ENCODE measurements at regions not wholly inside any gene's neighbourhood (a gene's known extent, or its start where the extent isn't known, plus 50 kb on each side); places are given as distances from the start of the nearest gene placed in this dataset.

- TF ChIP-seq POLR2A (IDR thresholded peaks at IDR 0.05; ENCODE audit: low read length), result no peak
- no peak for TF ChIP-seq GATA1 (IDR thresholded peaks at IDR 0.05; ENCODE audit: low read depth, low read length)
- DNase-seq, result no peak
Measured at GRCh38 chr2:71806432-71806831, 341.2 kb downstream of the CYP26B1 start.

GRCh38 chr2:71804281-71804751 is 343.3 kb downstream of the CYP26B1 start:
- TF ChIP-seq POLR2A (IDR thresholded peaks at IDR 0.05; ENCODE audit: low read length), result no peak
- TF ChIP-seq GATA1 (IDR thresholded peaks at IDR 0.05; ENCODE audit: low read depth, low read length), result no peak
- no peak for DNase-seq

GRCh38 chr2:71803398-71803797 is 344.3 kb downstream of the CYP26B1 start:
- TF ChIP-seq GATA1 (IDR thresholded peaks at IDR 0.05; ENCODE audit: low read depth, low read length) (no peak), POLR2A (IDR thresholded peaks at IDR 0.05; ENCODE audit: low read length) (no peak)
- no peak for DNase-seq

DNA sequence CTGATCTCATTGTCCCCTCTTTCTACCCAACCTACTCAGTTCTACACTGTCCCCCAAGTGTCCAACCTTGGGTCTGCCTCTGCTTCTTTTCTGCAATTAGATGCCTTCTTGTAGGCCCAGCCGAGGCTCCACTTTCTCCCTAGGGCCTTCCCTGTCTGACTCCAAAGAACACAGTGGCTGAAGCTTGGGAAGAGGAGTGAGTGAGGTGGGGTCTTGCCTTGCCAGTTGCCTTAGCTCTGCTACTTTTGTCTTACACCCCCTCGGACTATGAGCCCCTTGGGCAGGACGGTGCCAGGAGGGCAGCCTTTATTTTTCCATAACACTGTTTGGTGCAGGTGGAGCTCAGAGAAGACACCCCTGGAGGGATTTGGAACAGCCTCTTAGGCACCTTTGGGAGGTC is 345.1 kb downstream of the CYP26B1 start:
- DNase-seq, result no peak
- TF ChIP-seq POLR2A (IDR thresholded peaks at IDR 0.05; ENCODE audit: low read length) (no peak), GATA1 (IDR thresholded peaks at IDR 0.05; ENCODE audit: low read depth, low read length) (no peak)

DNA sequence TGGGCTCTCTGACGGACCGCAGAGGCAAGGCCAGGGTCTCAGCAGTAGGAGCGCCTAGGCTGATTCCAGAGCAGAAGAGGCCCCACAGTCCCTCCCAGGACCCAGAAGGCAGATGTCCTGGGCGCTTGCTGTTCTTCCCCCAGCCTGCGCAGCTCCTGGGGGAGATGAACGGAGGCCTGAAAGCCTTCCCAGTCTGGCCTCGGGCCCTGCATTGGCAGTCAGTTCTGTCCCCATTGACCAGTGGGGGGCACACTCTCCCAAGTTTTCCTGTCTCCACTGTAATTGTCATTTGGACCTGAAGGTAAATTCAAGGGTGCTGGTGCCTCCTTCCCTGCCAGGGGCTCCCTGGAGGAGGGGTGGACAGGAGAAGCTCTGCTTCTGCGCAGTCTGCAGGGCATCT is 345.7 kb downstream of the CYP26B1 start:
- peak; percentile 25 to 60 for DNase-seq
- TF ChIP-seq POLR2A (IDR thresholded peaks at IDR 0.05; ENCODE audit: low read length) (no peak), GATA1 (IDR thresholded peaks at IDR 0.05; ENCODE audit: low read depth, low read length) (no peak)

DNA sequence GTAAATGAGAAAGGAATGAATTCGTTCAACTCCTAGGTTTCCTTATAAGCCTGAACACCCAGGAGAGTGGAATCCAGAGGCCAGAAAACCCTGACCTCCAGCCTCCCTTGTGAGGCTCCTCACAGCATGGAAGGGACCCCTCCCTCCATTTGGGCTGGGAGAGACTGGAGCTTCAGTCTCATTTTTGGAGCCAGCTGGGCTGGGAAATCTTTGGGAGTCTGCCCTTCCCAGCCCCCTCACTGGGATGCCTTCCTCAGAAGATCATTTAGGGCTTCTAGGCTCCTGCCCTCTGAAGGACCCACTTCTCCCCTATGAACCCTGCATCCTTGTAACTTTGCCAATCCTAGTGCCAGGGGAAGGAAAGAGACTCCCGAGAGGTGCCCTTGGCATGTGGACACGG is 346.1 kb downstream of the CYP26B1 start:
- TF ChIP-seq GATA1 (IDR thresholded peaks at IDR 0.05; ENCODE audit: low read depth, low read length) (no peak), POLR2A (IDR thresholded peaks at IDR 0.05; ENCODE audit: low read length) (no peak)
- no peak for DNase-seq

GRCh38 chr2:71800851-71801250 is 346.8 kb downstream of the CYP26B1 start:
- no peak for DNase-seq
- TF ChIP-seq POLR2A (IDR thresholded peaks at IDR 0.05; ENCODE audit: low read length) (no peak), GATA1 (IDR thresholded peaks at IDR 0.05; ENCODE audit: low read depth, low read length) (no peak)

GRCh38 chr2:71800106-71800809 is 346.9 kb downstream of the DYSF start:
- DNase-seq, result no peak
- TF ChIP-seq POLR2A (IDR thresholded peaks at IDR 0.05; ENCODE audit: low read length) (no peak), GATA1 (IDR thresholded peaks at IDR 0.05; ENCODE audit: low read depth, low read length) (no peak)

GRCh38 chr2:71799013-71799575 is 345.7 kb downstream of the DYSF start:
- DNase-seq, result no peak
- TF ChIP-seq GATA1 (IDR thresholded peaks at IDR 0.05; ENCODE audit: low read depth, low read length), result no peak
- TF ChIP-seq POLR2A (IDR thresholded peaks at IDR 0.05; ENCODE audit: low read length), result no peak

GRCh38 chr2:71798266-71799012 is 345.1 kb downstream of the DYSF start:
- TF ChIP-seq POLR2A (IDR thresholded peaks at IDR 0.05; ENCODE audit: low read length), result no peak
- TF ChIP-seq GATA1 (IDR thresholded peaks at IDR 0.05; ENCODE audit: low read depth, low read length), result no peak
- DNase-seq, result peak; percentile 54 to 69

DNA sequence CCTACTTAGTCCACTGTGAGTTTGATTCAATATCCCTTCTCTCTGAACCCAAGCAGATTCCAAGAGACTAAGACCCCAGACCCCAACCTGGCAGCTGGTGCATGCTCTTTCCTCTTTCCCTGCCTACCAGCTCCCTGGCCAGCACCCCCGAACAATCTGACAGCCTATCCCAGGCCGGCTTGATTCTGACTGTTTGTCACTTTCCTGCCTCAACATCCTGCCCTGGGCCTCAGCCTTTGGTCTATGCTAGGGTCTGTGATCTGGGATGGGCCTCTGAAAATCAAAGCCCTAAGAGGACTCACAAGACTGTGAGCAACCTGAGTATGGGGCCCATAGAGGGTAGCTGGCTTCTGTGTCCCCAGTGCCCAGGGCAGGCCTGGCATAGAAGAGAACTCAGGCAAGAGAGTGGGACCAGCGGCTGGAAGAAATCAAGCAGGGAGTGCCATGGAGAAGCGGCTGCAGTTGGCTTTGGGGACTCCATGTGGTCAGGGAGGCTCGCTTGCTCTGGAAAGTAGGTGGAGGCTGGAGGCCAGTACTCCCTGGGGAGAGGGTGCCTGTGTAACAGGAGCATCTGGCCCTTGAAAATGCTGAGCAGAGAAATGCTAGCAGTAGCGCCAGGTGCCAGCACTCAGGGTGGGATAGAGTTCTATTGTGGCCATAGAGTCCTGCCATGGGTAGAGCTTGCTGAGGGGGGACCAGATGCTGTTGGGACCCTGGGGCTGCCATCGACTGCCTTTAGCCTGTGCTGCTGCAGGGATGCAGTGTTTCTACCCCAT is 343.9 kb downstream of the DYSF start:
- TF ChIP-seq GATA1 (IDR thresholded peaks at IDR 0.05; ENCODE audit: low read depth, low read length), result no peak
- TF ChIP-seq POLR2A (IDR thresholded peaks at IDR 0.05; ENCODE audit: low read length), result no peak
- DNase-seq, result no peak

GRCh38 chr2:71796174-71796593 is 342.8 kb downstream of the DYSF start:
- DNase-seq, result no peak
- TF ChIP-seq POLR2A (IDR thresholded peaks at IDR 0.05; ENCODE audit: low read length), result no peak
- no peak for TF ChIP-seq GATA1 (IDR thresholded peaks at IDR 0.05; ENCODE audit: low read depth, low read length)

- TF ChIP-seq GATA1 (IDR thresholded peaks at IDR 0.05; ENCODE audit: low read depth, low read length), result no peak
- no peak for TF ChIP-seq POLR2A (IDR thresholded peaks at IDR 0.05; ENCODE audit: low read length)
- no peak for DNase-seq
Measured at GRCh38 chr2:71795486-71795885, 342.1 kb downstream of the DYSF start.

- DNase-seq, result no peak
- TF ChIP-seq POLR2A (IDR thresholded peaks at IDR 0.05; ENCODE audit: low read length) (no peak), GATA1 (IDR thresholded peaks at IDR 0.05; ENCODE audit: low read depth, low read length) (no peak)
Measured at GRCh38 chr2:71794611-71795010, 341.2 kb downstream of the DYSF start.
